ENCODE measurements at regions not wholly inside any gene's neighbourhood (a gene's known extent, or its start where the extent isn't known, plus 50 kb on each side); places are given as distances from the start of the nearest gene placed in this dataset.

DNA sequence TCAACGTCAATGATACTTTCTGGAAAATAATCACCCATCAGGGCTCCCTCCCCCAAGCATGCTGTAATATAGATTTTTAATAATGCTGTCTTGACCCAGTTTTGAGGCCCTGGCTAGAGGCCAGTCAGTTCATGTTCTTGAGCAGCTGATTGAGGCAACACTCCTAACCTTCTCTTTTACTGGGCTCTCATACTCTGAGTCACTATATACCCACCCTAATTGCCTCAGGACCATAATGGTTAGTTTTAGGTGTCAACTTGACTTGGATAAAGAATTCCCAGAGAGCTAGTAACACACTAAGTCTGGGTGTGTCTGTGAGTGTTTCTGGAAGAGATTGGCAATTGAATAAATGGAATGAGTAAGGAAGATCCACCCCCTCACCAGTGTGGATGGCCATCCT is 527.0 kb upstream of the ATP2B1 start:
- Histone ChIP-seq H3K27ac (ENCODE audit: low read length) (no peak overlapping the region), H2AFZ (ENCODE audit: low read depth, low read length) (no peak overlapping the region), H3K9me3 (ENCODE audit: low read length) (no peaks in the 10 kb centered on the region), H3K36me3 (ENCODE audit: insufficient read depth, low read length) (no peaks in the 10 kb centered on the region), H3K27me3 (ENCODE audit: insufficient read depth, low read depth, low read length) (no peaks in the 10 kb centered on the region), H3K9me2 (ENCODE audit: insufficient read depth, low read length) (no peaks in the 10 kb centered on the region), H3K4me2 (ENCODE audit: low read length) (no peak overlapping the region), H3K4me3 (ENCODE audit: low read length) (no peak overlapping the region), H4K20me1 (ENCODE audit: insufficient read depth) (no peaks in the 10 kb centered on the region), H3K79me2 (replicated peaks; ENCODE audit: insufficient read depth, low read length) (no peaks in the 10 kb centered on the region), H3F3A (ENCODE audit: insufficient read depth, low read length, poor library complexity, severe bottlenecking) (no peaks in the 10 kb centered on the region), H3K9ac (ENCODE audit: low read length) (no peak overlapping the region)
- no peak for TF ChIP-seq EZH2 (IDR thresholded peaks at IDR 0.05; ENCODE audit: borderline replicate concordance, insufficient read depth, low read length, poor library complexity, severe bottlenecking)
- no peak for TF ChIP-seq RAD21 (conservative IDR thresholded peaks at IDR 0.05)
- no peak for TF ChIP-seq MXI1 (conservative IDR thresholded peaks at IDR 0.05; ENCODE audit: poor library complexity, severe bottlenecking)
- no peak for TF ChIP-seq EP300 (conservative IDR thresholded peaks at IDR 0.05; ENCODE audit: poor library complexity, severe bottlenecking)
- TF ChIP-seq, protein P1, sequence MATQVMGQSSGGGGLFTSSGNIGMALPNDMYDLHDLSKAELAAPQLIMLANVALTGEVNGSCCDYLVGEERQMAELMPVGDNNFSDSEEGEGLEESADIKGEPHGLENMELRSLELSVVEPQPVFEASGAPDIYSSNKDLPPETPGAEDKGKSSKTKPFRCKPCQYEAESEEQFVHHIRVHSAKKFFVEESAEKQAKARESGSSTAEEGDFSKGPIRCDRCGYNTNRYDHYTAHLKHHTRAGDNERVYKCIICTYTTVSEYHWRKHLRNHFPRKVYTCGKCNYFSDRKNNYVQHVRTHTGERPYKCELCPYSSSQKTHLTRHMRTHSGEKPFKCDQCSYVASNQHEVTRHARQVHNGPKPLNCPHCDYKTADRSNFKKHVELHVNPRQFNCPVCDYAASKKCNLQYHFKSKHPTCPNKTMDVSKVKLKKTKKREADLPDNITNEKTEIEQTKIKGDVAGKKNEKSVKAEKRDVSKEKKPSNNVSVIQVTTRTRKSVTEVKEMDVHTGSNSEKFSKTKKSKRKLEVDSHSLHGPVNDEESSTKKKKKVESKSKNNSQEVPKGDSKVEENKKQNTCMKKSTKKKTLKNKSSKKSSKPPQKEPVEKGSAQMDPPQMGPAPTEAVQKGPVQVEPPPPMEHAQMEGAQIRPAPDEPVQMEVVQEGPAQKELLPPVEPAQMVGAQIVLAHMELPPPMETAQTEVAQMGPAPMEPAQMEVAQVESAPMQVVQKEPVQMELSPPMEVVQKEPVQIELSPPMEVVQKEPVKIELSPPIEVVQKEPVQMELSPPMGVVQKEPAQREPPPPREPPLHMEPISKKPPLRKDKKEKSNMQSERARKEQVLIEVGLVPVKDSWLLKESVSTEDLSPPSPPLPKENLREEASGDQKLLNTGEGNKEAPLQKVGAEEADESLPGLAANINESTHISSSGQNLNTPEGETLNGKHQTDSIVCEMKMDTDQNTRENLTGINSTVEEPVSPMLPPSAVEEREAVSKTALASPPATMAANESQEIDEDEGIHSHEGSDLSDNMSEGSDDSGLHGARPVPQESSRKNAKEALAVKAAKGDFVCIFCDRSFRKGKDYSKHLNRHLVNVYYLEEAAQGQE (IDR thresholded peaks at IDR 0.05; ENCODE audit: borderline replicate concordance) = no peak
- TF ChIP-seq SMC3 (conservative IDR thresholded peaks at IDR 0.05; ENCODE audit: poor library complexity) = no peak
- TF ChIP-seq, protein P2, sequence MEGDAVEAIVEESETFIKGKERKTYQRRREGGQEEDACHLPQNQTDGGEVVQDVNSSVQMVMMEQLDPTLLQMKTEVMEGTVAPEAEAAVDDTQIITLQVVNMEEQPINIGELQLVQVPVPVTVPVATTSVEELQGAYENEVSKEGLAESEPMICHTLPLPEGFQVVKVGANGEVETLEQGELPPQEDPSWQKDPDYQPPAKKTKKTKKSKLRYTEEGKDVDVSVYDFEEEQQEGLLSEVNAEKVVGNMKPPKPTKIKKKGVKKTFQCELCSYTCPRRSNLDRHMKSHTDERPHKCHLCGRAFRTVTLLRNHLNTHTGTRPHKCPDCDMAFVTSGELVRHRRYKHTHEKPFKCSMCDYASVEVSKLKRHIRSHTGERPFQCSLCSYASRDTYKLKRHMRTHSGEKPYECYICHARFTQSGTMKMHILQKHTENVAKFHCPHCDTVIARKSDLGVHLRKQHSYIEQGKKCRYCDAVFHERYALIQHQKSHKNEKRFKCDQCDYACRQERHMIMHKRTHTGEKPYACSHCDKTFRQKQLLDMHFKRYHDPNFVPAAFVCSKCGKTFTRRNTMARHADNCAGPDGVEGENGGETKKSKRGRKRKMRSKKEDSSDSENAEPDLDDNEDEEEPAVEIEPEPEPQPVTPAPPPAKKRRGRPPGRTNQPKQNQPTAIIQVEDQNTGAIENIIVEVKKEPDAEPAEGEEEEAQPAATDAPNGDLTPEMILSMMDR (IDR thresholded peaks at IDR 0.05; ENCODE audit: poor library complexity, severe bottlenecking) = no peak
- TF ChIP-seq TAF1 (IDR thresholded peaks at IDR 0.05; ENCODE audit: low read depth) = no peak
- no peak for TF ChIP-seq POLR2AphosphoS5 (IDR thresholded peaks at IDR 0.05)

DNA sequence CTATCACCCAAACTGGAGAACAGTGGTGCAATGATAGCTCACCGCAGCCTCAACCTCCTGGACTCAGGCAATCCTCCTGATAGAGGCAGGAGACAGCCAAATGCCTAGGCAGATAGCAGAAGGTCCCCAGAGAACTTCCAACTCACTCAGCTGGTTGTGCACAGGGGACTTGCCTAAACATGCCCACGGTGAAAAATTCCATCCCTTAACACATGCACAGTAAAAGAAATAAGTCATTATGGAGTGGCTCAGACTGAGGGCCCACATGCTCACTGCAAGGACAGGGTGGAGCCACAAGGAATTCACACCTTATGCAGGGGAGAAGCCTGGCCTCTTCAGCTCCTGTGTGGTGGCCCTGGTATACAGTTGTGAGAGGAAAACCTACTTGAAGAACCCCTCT is 525.8 kb upstream of the ATP2B1 start:
- Histone ChIP-seq H2AFZ (ENCODE audit: low read depth, low read length) (no peak overlapping the region), H3K4me3 (ENCODE audit: low read length) (no peak overlapping the region), H3F3A (ENCODE audit: insufficient read depth, low read length, poor library complexity, severe bottlenecking) (no peaks in the 10 kb centered on the region), H3K4me2 (ENCODE audit: low read length) (no peak overlapping the region), H3K9ac (ENCODE audit: low read length) (no peak overlapping the region), H3K27ac (ENCODE audit: low read length) (no peak overlapping the region), H3K9me3 (ENCODE audit: low read length) (no peaks in the 10 kb centered on the region), H3K27me3 (ENCODE audit: insufficient read depth, low read depth, low read length) (no peaks in the 10 kb centered on the region), H4K20me1 (ENCODE audit: insufficient read depth) (no peaks in the 10 kb centered on the region), H3K36me3 (ENCODE audit: insufficient read depth, low read length) (no peaks in the 10 kb centered on the region), H3K9me2 (ENCODE audit: insufficient read depth, low read length) (no peaks in the 10 kb centered on the region), H3K79me2 (replicated peaks; ENCODE audit: insufficient read depth, low read length) (no peaks in the 10 kb centered on the region)
- TF ChIP-seq TAF1 (IDR thresholded peaks at IDR 0.05; ENCODE audit: low read depth) = no peak
- TF ChIP-seq, protein P1 (IDR thresholded peaks at IDR 0.05; ENCODE audit: borderline replicate concordance) = no peak
- TF ChIP-seq POLR2AphosphoS5 (IDR thresholded peaks at IDR 0.05) = no peak
- no peak for TF ChIP-seq MXI1 (conservative IDR thresholded peaks at IDR 0.05; ENCODE audit: poor library complexity, severe bottlenecking)
- no peak for TF ChIP-seq SMC3 (conservative IDR thresholded peaks at IDR 0.05; ENCODE audit: poor library complexity)
- TF ChIP-seq, protein P2 (IDR thresholded peaks at IDR 0.05; ENCODE audit: poor library complexity, severe bottlenecking) = no peak
- no peak for TF ChIP-seq EZH2 (IDR thresholded peaks at IDR 0.05; ENCODE audit: borderline replicate concordance, insufficient read depth, low read length, poor library complexity, severe bottlenecking)
- no peak for TF ChIP-seq RAD21 (conservative IDR thresholded peaks at IDR 0.05)
- no peak for TF ChIP-seq EP300 (conservative IDR thresholded peaks at IDR 0.05; ENCODE audit: poor library complexity, severe bottlenecking)

Data from neural cell (in vitro differentiated cells).